HG02571 (cell line): ENCODE measurements at regions not wholly inside any gene's neighbourhood (a gene's known extent, or its start where the extent isn't known, plus 50 kb on each side); places are given as distances from the start of the nearest gene placed in this dataset.

Experiments
- ATAC-seq: cut with Tn5 transposase; IDR thresholded peaks from one replicate; pipeline ENCODE4 v1.9.1; 2021; ENCODE audit warnings: mild to moderate bottlenecking, moderate library complexity; ENCODE audit not compliant: unreplicated experiment

- ATAC-seq, result no peak
Measured at GRCh38 chr14:42470427-42470719, 863.7 kb downstream of the LRFN5 start.

GRCh38 chr14:42469637-42470426 is 863.2 kb downstream of the LRFN5 start:
- ATAC-seq, result no peak

- ATAC-seq, result no peak
Measured at GRCh38 chr14:42460673-42461072, 854.0 kb downstream of the LRFN5 start.

GRCh38 chr14:42459171-42459685 is 852.6 kb downstream of the LRFN5 start:
- ATAC-seq, result no peak

GRCh38 chr14:42441615-42442014 is 834.9 kb downstream of the LRFN5 start:
- ATAC-seq, result no peak

GRCh38 chr14:42437809-42438208 is 831.1 kb downstream of the LRFN5 start:
- no peak for ATAC-seq

- peak; percentile 8 for ATAC-seq
Measured at GRCh38 chr14:42429401-42429800, 822.7 kb downstream of the LRFN5 start.

- peak; percentile 97 for ATAC-seq
Measured at GRCh38 chr14:42428996-42429395, 822.3 kb downstream of the LRFN5 start.

GRCh38 chr14:42424501-42424900 is 817.8 kb downstream of the LRFN5 start:
- ATAC-seq, result no peak

GRCh38 chr14:42421377-42422078 is 814.9 kb downstream of the LRFN5 start:
- ATAC-seq, result no peak

- ATAC-seq, result no peak
Measured at GRCh38 chr14:42420071-42420470, 813.4 kb downstream of the LRFN5 start.

GRCh38 chr14:42407153-42407552 is 800.5 kb downstream of the LRFN5 start:
- no peak for ATAC-seq

GRCh38 chr14:42391146-42391834 is 784.6 kb downstream of the LRFN5 start:
- peak; percentile 53 for ATAC-seq

- ATAC-seq, result no peak
Measured at GRCh38 chr14:42378880-42379279, 772.2 kb downstream of the LRFN5 start.

- no peak for ATAC-seq
Measured at GRCh38 chr14:42378274-42378673, 771.6 kb downstream of the LRFN5 start.

- ATAC-seq, result no peak
Measured at GRCh38 chr14:42374332-42374731, 767.7 kb downstream of the LRFN5 start.

- ATAC-seq, result no peak
Measured at GRCh38 chr14:42370056-42370455, 763.4 kb downstream of the LRFN5 start.

GRCh38 chr14:42368234-42368633 is 761.6 kb downstream of the LRFN5 start:
- ATAC-seq, result no peak

GRCh38 chr14:42353315-42353714 is 746.6 kb downstream of the LRFN5 start:
- ATAC-seq, result no peak

GRCh38 chr14:42335918-42336317 is 729.2 kb downstream of the LRFN5 start:
- ATAC-seq, result no peak

- ATAC-seq, result no peak
Measured at GRCh38 chr14:42334931-42335330, 728.3 kb downstream of the LRFN5 start.

GRCh38 chr14:42323426-42323825 is 716.8 kb downstream of the LRFN5 start:
- ATAC-seq, result no peak
